SU-DHL-6 (cell line): ENCODE measurements at regions not wholly inside any gene's neighbourhood (a gene's known extent, or its start where the extent isn't known, plus 50 kb on each side); places are given as distances from the start of the nearest gene placed in this dataset.

Experiments used
- H2AFZ ChIP-seq: fragments of 200-600 bp; sonication (generic); 2 replicates; pipeline ENCODE4 v1.6.1; 2014; ENCODE audit warnings: low read depth, mild to moderate bottlenecking, moderate library complexity, mixed read lengths, antibody characterized with exemption, low read length; ENCODE audit not compliant: severe bottlenecking
- H3F3A ChIP-seq: fragments of 200-600 bp; shearing (Covaris generic); 2 replicates; pipeline ENCODE4 v1.6.0; 2016; ENCODE audit warnings: antibody characterized with exemption, mild to moderate bottlenecking; ENCODE audit not compliant: insufficient read depth
- H3K27ac ChIP-seq: fragments of 200-600 bp; sonication (generic); 2 replicates; pipeline ENCODE4 v1.5.1; 2016; ENCODE audit warnings: low read depth, mild to moderate bottlenecking, low read length, moderate library complexity, mixed read lengths
- H3K27me3 ChIP-seq: fragments of 200-600 bp; sonication (generic), shearing (Covaris generic); 2 replicates; pipeline ENCODE4 v1.6.0; 2014; ENCODE audit warnings: mild to moderate bottlenecking, low read length
- H3K36me3 ChIP-seq: fragments of 200-600 bp; sonication (generic); 2 replicates; pipeline ENCODE4 v1.6.1; 2014; ENCODE audit warnings: mild to moderate bottlenecking, low read length, mixed read lengths
- H3K4me2 ChIP-seq: fragments of 300-600, 200-600 bp; shearing (Covaris generic), sonication (generic); 2 replicates; pipeline ENCODE4 v1.6.0; 2014; ENCODE audit warnings: low read length, low read depth, mild to moderate bottlenecking; ENCODE audit not compliant: poor library complexity, severe bottlenecking
- H3K4me3 ChIP-seq: fragments of 200-600 bp; sonication (generic); 2 replicates; pipeline ENCODE4 v1.5.1; 2014; ENCODE audit warnings: antibody characterized with exemption, low read length, mild to moderate bottlenecking, mixed read lengths; ENCODE audit not compliant: insufficient read depth, poor library complexity, severe bottlenecking
- H3K79me2 ChIP-seq: fragments of 200-600 bp; sonication (generic); 2 replicates; pipeline ENCODE4 v1.6.1; 2014; ENCODE audit warnings: mild to moderate bottlenecking, low read length, moderate library complexity; ENCODE audit not compliant: insufficient read depth
- H3K9ac ChIP-seq: fragments of 200-600 bp; sonication (generic); 2 replicates; pipeline ENCODE4 v1.7.0; 2014; ENCODE audit warnings: mild to moderate bottlenecking, low read length
- H3K9me2 ChIP-seq: fragments of 200-600 bp; sonication (generic); replicated peaks from 2 replicates; pipeline ENCODE4 v1.6.1; 2014; ENCODE audit warnings: low read length; ENCODE audit not compliant: insufficient read depth
- H3K9me3 ChIP-seq: fragments of 200-600 bp; sonication (generic); 2 replicates; pipeline ENCODE4 v1.6.1; 2014; ENCODE audit warnings: low read length, mixed read lengths; ENCODE audit not compliant: insufficient read depth
- H4K20me1 ChIP-seq: fragments of 200-600 bp; sonication (generic); 2 replicates; pipeline ENCODE4 v1.6.1; 2014; ENCODE audit warnings: low read depth, mild to moderate bottlenecking, antibody characterized with exemption, low read length, moderate library complexity, mixed read lengths
- CTCF ChIP-seq: fragments of 200-600 bp; sonication (generic); IDR thresholded peaks from one replicate; pipeline ENCODE4 v1.5.1; 2017; ENCODE audit warnings: antibody characterized with exemption, mild to moderate bottlenecking, low read length, moderate library complexity; ENCODE audit not compliant: insufficient read depth, poor library complexity, severe bottlenecking
- EZH2phosphoT487 ChIP-seq: fragments of 200-600 bp; sonication (generic), shearing (Covaris generic); conservative IDR thresholded peaks from 2 replicates; pipeline ENCODE4 v1.6.1; 2018; ENCODE audit warnings: mild to moderate bottlenecking, antibody characterized with exemption, low read length, moderate library complexity, mixed read lengths

DNA sequence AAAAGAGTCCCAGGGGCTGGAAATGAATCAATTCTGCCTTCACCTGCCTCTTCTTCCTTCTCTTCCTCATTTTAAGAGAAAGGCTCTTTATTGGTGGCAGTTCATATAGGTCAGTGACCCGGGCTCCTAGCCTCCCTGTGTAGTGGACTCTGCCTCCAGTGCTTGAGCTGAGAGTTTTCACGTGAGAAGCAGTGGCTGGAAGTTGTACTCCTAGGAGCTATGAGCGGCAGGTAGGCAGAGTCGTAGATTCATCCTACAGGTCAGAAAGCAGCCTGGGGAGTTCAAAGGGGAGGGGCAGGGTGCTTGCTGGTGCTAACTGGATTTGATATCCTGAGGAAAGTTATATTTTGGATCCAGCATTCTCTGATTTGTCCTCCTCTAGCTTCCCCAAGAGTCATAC is 101.1 kb downstream of the RPLP1 start:
- Histone ChIP-seq H3K79me2 (no peaks in the 10 kb centered on the region), H3K4me2 (no peak overlapping the region), H3K27ac (no peak overlapping the region), H3K27me3 (no peaks in the 10 kb centered on the region), H3K36me3 (no peaks in the 10 kb centered on the region), H2AFZ (no peak overlapping the region), H4K20me1 (no peaks in the 10 kb centered on the region), H3K9me2 (no peaks in the 10 kb centered on the region), H3K9me3 (peaks cover 4% of the 10 kb centered on the region; the same call in 1 of the 2 replicates), H3F3A (no peaks in the 10 kb centered on the region), H3K4me3 (no peak overlapping the region), H3K9ac (no peak overlapping the region)
- TF ChIP-seq CTCF (no peak), EZH2phosphoT487 (no peak)

- no peaks in the 10 kb centered on the region for H3K9me2 ChIP-seq
- H4K20me1 ChIP-seq = no peaks in the 10 kb centered on the region
- no peak overlapping the region for H3K4me2 ChIP-seq
- H3K79me2 ChIP-seq = no peaks in the 10 kb centered on the region
- TF ChIP-seq EZH2phosphoT487 (no peak), CTCF (no peak)
- H3F3A ChIP-seq = no peaks in the 10 kb centered on the region
- H2AFZ ChIP-seq = no peak overlapping the region
- H3K9me3 ChIP-seq = peaks cover 4% of the 10 kb centered on the region; the same call in 1 of the 2 replicates
- no peak overlapping the region for H3K9ac ChIP-seq
- no peak overlapping the region for H3K27ac ChIP-seq
- no peaks in the 10 kb centered on the region for H3K36me3 ChIP-seq
- no peak overlapping the region for H3K4me3 ChIP-seq
- no peaks in the 10 kb centered on the region for H3K27me3 ChIP-seq
Observed at GRCh38 chr15:69554279-69554961, 101.8 kb downstream of the RPLP1 start.

GRCh38 chr15:69555080-69555479 is 102.5 kb downstream of the RPLP1 start:
- no peak overlapping the region for H3K27ac ChIP-seq

More at GRCh38 chr15:69555080-69555479, 102.5 kb downstream of the RPLP1 start:
- H3K36me3 ChIP-seq = no peaks in the 10 kb centered on the region
- no peak overlapping the region for H3K9ac ChIP-seq
- H3K4me2 ChIP-seq = no peak overlapping the region
- H3K4me3 ChIP-seq = no peak overlapping the region
- no peak overlapping the region for H2AFZ ChIP-seq
- H3K9me2 ChIP-seq = no peaks in the 10 kb centered on the region
- no peaks in the 10 kb centered on the region for H3K27me3 ChIP-seq
- no peaks in the 10 kb centered on the region for H3F3A ChIP-seq
- peaks cover 4% of the 10 kb centered on the region; the same call in 1 of the 2 replicates for H3K9me3 ChIP-seq
- no peaks in the 10 kb centered on the region for H4K20me1 ChIP-seq
- TF ChIP-seq EZH2phosphoT487 (no peak), CTCF (no peak)
- H3K79me2 ChIP-seq = no peaks in the 10 kb centered on the region
